ENCODE measurements at regions not wholly inside any gene's neighbourhood (a gene's known extent, or its start where the extent isn't known, plus 50 kb on each side); places are given as distances from the start of the nearest gene placed in this dataset.

- TF ChIP-seq CTCF (IDR thresholded peaks at IDR 0.05) (no peak), EP300 (IDR thresholded peaks at IDR 0.05) (no peak)
Measured at GRCh38 chr9:96163161-96163560, 138.8 kb downstream of the HSD17B3 start.
